NT2/D1 (cell line): ENCODE measurements at regions not wholly inside any gene's neighbourhood (a gene's known extent, or its start where the extent isn't known, plus 50 kb on each side); places are given as distances from the start of the nearest gene placed in this dataset.

ENCODE experiments used
- SUZ12 ChIP-seq: IDR thresholded peaks from 2 replicates; pipeline ENCODE4 v1.6.1; 2011; ENCODE audit not compliant: insufficient read length, insufficient read depth; ENCODE audit errors: extremely low read depth
- YY1 ChIP-seq: IDR thresholded peaks from 2 replicates; pipeline ENCODE4 v1.6.1; 2011; ENCODE audit not compliant: insufficient read length, insufficient read depth
- ZNF274 ChIP-seq: IDR thresholded peaks from 2 replicates; pipeline ENCODE4 v1.6.1; 2011; ENCODE audit warnings: mild to moderate bottlenecking, low read depth, low read length

- TF ChIP-seq YY1 (no peak), SUZ12 (no peak), ZNF274 (no peak)
Observed at GRCh38 chr14:65827520-65827919, 415.0 kb downstream of the FUT8 start.
